Fibroblast of gingiva (primary cell): ENCODE measurements at regions not wholly inside any gene's neighbourhood (a gene's known extent, or its start where the extent isn't known, plus 50 kb on each side); places are given as distances from the start of the nearest gene placed in this dataset.

Experiments used
- DNase-seq: peaks from one replicate; pipeline ENCODE4 v3.0.0-alpha.2; 2011; ENCODE audit warnings: low read depth

DNA sequence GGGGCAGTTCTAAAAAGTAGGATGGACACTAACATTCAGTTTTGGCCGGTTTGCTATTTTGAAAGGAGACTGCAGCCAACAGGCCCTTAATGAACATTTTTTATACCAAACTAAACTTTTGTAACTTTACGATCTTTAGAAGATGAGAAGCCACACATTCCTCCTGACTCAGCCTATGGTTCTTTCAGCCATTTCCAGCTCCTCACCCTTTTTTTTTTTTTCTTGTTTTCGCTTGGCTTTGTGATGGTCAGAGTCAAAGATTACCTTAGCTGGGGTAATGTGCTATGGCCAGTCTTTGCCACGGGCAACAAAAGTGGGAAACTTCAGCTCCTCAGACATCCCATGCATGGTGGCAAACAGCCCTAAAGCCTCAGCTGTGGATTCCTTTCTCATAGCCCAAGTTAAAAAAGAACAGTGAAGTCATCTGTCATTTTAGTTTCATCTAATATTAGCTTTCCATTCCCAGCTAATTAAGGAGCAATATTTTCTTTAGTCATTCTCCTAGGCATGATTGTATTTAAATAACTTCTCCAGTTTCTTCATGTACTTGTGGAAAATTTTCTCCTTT lies 368.7 kb downstream of the MFSD1 start:
- DNase-seq = peak; percentile 21

DNA sequence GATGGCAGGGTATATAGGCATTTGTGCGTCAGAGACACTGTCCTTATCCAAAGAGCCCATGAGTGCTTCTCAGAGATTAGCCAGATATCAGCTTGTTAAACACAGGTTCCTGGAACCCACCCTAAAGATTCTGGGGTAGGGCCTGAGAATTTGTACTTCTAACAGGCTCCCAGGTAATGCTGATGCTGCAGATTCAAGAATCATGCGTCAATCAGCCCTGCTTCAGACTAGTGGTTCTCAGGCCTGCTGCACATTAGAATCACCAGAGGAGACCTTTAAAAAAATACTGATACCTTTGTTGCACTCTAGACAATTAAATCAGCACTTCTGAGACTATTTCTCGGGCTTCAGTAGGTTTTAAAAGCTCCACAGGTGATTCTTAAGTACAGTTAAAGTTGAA lies 369.5 kb downstream of the MFSD1 start:
- no peak for DNase-seq

DNA sequence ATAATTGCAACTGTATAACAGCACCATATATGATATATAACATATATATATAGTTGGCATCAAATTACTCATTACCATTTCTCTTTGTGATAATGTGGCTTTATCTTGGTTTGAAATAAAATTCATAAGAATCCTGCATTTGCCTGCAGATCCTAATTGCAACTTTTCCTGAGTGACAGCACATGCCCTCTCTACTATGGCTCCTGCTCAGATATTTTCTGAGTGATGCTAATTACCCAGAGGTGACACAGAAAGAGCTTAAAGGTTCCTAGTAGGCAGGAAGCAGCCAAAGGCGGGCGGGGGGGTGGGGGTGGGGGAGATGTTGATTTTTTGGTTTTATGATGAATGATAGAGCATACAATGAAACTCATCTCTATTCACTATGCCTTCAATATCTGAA lies 370.6 kb downstream of the MFSD1 start:
- DNase-seq = no peak

- no peak for DNase-seq
These were observed 373.1 kb downstream of the MFSD1 start for GRCh38 chr3:159174715-159175692.

- DNase-seq = no peak
These were observed 376.5 kb downstream of the MFSD1 start for GRCh38 chr3:159178209-159178897.

- DNase-seq = no peak
These were observed 381.1 kb downstream of the MFSD1 start for GRCh38 chr3:159182961-159183360.

DNA sequence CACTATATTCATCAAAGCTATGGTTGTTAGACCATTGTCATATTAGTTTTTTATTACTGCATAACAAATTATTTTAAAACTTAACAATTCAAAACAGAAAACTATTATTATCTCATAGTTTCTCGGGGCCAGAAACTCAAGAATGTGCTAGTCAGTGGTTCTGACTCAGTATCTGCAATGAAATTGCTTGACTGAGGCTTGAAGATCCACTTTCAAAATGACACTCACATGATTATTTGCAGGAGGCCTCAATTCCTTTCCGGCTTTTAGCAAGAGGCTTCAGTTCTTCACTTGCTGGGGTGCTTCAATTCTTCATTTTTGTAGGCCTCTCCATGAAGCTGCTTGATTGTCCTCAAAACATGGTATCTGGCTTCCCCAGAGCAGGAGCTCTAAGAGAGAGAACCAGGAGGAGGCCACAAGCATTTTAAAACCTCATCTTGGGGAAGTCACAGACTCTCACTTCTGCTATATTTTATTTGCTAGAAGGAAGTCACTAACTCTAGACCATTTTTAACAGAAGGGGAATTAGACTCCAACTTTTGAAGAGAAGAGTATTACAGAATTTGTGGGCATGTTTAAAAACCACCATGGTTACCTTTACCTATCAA lies 383.7 kb downstream of the MFSD1 start:
- no peak for DNase-seq

DNA sequence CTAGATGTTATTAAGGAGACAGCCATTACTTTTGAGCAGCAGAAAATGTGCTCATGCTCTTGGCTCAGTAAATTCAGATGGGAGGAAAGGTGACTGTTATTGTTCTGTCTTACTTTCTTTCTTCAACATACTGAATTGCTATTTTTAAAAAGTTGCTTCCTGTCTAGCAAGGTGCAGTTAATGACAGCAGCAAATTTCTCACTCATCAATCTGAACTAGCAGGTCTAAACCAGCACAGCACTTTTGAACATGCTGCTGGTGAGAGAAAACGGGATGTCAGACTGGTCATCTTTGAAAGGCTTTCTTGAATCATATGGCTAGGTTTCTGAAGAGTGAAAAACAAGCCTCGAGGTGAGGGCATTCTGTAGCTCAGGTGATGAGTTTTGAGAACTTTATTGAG lies 384.7 kb downstream of the MFSD1 start:
- no peak for DNase-seq

DNA sequence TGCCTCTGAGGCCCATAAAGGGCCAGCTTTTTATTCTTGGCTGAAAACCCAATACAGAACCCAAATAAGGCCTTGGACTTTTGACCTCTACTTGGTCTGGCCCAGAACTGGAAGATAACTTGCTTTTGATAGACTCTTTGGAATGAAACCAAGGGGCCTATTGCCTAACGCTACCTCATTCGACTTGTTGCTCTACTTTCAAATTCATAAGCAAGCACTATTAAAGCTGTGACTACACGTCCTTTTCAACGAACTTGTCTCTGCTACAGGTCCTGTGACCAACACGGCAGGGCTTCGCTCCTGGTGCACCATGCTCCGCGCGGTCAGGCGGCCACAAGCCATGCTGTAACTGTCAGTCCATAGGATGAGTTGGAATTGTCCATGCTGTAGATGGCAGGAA lies 385.4 kb downstream of the MFSD1 start:
- no peak for DNase-seq

DNA sequence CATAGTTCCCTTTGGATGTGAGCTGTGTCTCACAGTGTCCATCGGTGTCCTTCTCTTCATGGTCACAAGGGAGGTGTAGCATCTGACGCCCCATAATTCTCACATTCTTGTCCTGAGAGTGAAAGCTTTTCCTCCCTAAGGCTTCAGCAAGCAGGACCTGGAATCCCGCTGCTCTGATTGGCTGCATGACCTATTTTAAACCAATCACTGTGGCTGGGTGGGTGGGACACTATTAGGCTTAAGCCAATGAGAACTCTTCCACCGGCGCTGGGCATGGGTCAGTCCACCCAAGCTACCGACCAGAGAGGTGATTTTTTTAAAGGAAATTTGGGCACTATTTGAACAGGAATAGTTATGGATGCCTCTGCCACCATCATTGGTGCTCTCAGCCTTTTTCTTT lies 385.9 kb downstream of the MFSD1 start:
- DNase-seq = no peak

- DNase-seq = no peak
These were observed 388.3 kb downstream of the MFSD1 start for GRCh38 chr3:159189994-159190669.

- DNase-seq = no peak
These were observed 389.6 kb downstream of the MFSD1 start for GRCh38 chr3:159191447-159191846.

DNA sequence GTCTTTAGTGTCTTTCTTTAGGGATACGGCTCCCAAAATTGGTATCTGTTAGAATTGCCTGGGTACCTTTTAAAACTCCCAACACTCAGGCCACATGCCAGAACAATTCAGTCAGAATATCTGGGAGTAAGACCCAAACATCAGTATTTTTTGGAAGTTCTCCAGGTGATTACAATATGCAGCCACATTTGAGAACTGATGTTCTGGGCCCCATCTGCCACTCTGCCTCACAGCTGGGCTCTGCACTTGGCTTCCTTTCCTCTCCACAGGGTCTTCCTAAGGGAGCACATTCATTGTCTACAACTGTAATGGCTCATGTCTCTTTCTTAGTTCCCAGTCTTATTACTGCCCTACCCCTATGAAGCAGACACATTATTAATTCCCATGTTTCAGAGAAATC lies 394.5 kb downstream of the MFSD1 start:
- no peak for DNase-seq

- DNase-seq = peak; percentile 4
These were observed 398.3 kb downstream of the MFSD1 start for GRCh38 chr3:159200176-159200575.

DNA sequence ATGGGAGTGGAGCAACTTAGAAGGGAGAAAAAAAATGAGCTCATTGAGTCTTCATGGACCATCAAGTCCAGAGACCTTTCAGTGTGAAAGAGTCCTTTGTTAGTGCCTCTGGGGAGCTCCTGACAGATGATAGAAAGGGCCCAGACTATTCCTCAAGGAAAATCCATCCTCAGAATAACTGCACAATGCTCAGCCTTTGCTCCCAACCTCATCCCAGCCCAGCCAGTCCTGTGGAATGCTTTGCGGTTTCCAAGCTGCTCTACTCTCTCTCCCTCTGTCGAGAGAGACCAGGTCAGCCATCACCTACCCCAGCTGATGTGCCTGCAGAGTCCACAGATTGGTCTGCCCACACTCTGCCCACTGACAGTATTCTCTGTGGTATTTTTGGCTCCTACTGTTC lies 406.2 kb downstream of the MFSD1 start:
- no peak for DNase-seq

GRCh38 chr3:159209459-159209858 lies 407.6 kb downstream of the MFSD1 start:
- DNase-seq = no peak

DNA sequence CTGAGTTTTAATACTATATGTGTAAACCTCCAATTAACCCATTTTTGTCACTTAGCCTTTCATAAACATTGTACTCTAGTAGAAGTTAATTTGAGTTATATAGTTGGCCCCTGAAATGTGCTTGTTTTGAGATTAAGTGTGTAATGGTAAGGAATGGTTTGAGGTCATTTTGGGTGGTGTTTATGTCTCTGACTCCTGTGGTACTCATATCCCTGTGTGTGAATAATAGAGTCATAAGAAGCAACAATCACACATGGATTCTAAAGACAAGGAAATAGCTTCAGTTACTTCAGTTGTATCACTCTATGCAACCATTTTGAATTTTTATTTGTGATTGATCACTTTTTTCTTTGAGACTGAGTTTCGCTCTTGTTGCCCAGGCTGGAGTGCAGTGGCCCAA lies 408.5 kb downstream of the MFSD1 start:
- DNase-seq = no peak

DNA sequence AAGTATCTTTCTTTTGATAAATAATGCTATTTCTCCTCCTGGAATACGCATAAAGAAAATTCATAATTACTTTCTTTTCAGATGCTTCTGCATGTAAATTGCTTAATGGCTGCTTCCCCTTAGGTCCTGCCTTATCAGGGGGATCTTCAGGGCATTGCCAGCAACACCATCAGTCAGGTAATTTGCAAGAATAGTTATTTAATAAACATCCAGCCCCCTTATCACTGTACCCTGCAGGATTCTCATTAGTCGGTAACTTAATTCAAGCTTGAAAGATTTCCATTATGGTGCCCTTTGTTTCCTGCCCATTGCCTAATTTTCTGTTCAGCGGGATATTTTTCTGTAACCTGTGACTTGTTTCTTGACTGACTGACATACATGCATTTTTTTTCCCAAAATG lies 414.5 kb downstream of the MFSD1 start:
- DNase-seq = no peak

DNA sequence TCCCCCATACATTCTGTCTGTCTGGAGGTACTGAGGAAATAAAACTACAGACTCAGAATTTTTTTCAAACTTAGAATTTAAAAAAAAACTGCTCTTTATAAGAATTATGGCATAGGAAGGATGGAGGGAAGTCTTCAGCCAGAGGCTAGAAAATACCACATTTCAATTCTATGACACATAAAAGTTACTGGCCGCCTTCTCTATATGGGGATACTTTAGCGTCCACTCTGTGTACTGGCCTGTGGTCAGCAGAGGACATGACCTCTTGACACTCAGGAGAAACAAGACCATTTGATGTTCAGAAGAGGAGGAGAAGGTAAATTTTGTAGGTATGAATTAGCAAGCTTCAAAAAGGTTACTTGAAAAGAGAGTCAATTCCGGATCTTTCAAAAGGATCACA lies 417.4 kb downstream of the MFSD1 start:
- no peak for DNase-seq

- DNase-seq = no peak
These were observed 419.5 kb downstream of the MFSD1 start for GRCh38 chr3:159221335-159221734.

DNA sequence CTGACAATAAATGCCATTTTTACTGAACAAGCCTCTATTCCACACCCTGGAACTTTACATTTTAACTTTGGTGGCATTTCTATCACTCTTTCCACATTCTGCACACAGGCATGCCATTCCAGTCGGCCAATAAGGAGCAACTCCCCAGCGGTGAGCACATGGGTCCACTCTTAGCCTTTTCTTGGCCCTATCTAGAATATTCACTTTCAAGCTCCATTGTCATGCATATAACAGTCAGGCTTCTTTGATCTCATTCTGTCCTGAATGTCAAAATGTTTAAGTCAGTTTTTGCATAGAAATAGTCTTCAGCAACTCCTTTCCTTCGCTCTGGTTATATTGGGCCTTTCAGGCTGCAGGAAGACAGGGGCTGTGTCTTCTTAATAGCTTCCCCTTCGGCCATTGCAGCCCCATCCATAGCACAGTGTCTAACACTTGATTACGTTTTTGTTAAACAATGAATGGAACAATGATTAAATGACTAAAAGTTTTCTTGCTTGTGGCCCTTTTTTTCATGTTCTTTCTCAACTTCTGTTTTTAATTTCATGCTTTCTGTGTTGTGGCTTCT lies 427.3 kb downstream of the MFSD1 start:
- DNase-seq = no peak

DNA sequence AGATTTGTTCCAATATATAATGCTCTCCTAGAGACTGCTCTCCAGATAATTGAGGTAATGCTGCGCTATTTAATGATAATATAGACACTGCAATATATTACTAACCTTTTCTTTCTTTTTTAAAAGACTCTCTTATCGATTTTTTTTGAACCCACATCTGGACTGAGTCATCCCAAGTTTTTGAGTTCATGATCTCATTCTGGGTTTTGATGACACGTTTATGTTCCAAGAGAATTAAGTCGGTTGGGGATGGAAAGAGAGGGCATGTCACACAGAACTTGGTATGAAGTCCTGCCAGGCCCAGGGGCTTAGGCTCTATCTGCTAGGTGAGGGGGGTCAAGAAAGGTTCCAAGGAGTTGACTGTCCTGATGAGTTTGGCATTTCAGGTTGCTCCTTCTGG lies 431.1 kb downstream of the MFSD1 start:
- no peak for DNase-seq
